Neural progenitor cell (in vitro differentiated cells): ENCODE measurements at regions not wholly inside any gene's neighbourhood (a gene's known extent, or its start where the extent isn't known, plus 50 kb on each side); places are given as distances from the start of the nearest gene placed in this dataset.
A peak's percentile ranks its signal among the peaks of the same experiment; 100 is the strongest.
"Not testable (repeated sequence)": the region's sequence is repeated elsewhere in the genome, so short reads cannot be mapped to it uniquely, and the experiment has no call there.

Experiments
- DNase-seq: peaks from one replicate; pipeline ENCODE4 v3.0.0-alpha.2; 2016; ENCODE audit warnings: low spot score
- H2AFZ ChIP-seq: fragments of 200-600 bp; sonication (generic); replicated peaks from 2 replicates; pipeline ENCODE4 v1.6.1; 2016; ENCODE audit warnings: antibody characterized with exemption
- H3F3A ChIP-seq: fragments of 200-600 bp; sonication (generic); 2 replicates; pipeline ENCODE4 v1.6.1; 2016; ENCODE audit warnings: antibody characterized with exemption, low read depth
- H3K27ac ChIP-seq: fragments of 200-600 bp; sonication (generic); 2 replicates; pipeline ENCODE4 v1.5.1; 2016; ENCODE audit warnings: mild to moderate bottlenecking
- H3K27me3 ChIP-seq: fragments of 200-600 bp; sonication (generic); 2 replicates; pipeline ENCODE4 v1.6.1; 2016; ENCODE audit warnings: mild to moderate bottlenecking, moderate library complexity
- H3K36me3 ChIP-seq: fragments of 200-600 bp; sonication (generic); 2 replicates; pipeline ENCODE4 v1.5.1; 2016
- H3K4me1 ChIP-seq: fragments of 200-600 bp; sonication (generic); 2 replicates; pipeline ENCODE4 v1.6.1; 2016; ENCODE audit warnings: mixed run types
- H3K4me2 ChIP-seq: fragments of 200-600 bp; sonication (generic); 2 replicates; pipeline ENCODE4 v1.6.1; 2016
- H3K4me3 ChIP-seq: fragments of 200-600 bp; sonication (generic); 2 replicates; pipeline ENCODE4 v1.5.1; 2016
- H3K79me2 ChIP-seq: fragments of 200-600 bp; sonication (generic); 2 replicates; pipeline ENCODE4 v1.6.1; 2016; ENCODE audit warnings: low read depth
- H3K9ac ChIP-seq: fragments of 200-600 bp; sonication (generic); 2 replicates; pipeline ENCODE4 v1.6.1; 2016
- H3K9me3 ChIP-seq: fragments of 200-600 bp; sonication (generic); 2 replicates; pipeline ENCODE4 v1.5.1; 2016; ENCODE audit warnings: low read depth
- H4K20me1 ChIP-seq: fragments of 200-600 bp; sonication (generic); 2 replicates; pipeline ENCODE4 v1.6.1; 2016; ENCODE audit warnings: low read depth
- H3K27ac Mint-ChIP-seq: 3 replicates; pipeline ENCODE4 v1.8.0; 2021; ENCODE audit warnings: mixed read lengths
- H3K27me3 Mint-ChIP-seq: 2 replicates; pipeline ENCODE4 v1.8.0; 2022; ENCODE audit warnings: low read depth, mild to moderate bottlenecking, inconsistent platforms, moderate library complexity, mixed read lengths; ENCODE audit not compliant: insufficient read depth
- H3K36me3 Mint-ChIP-seq: 3 replicates; pipeline ENCODE4 v1.8.0; 2021; ENCODE audit warnings: mixed read lengths
- H3K4me1 Mint-ChIP-seq: 3 replicates; pipeline ENCODE4 v1.8.0; 2021; ENCODE audit warnings: mixed read lengths
- H3K4me3 Mint-ChIP-seq: 3 replicates; pipeline ENCODE4 v1.8.0; 2021; ENCODE audit warnings: mild to moderate bottlenecking, moderate library complexity, mixed read lengths
- H3K9me3 Mint-ChIP-seq: 3 replicates; pipeline ENCODE4 v1.8.0; 2020; ENCODE audit warnings: mixed read lengths
- EZH2 ChIP-seq: fragments of 200-600 bp; sonication (generic); IDR thresholded peaks from 2 replicates; pipeline ENCODE4 v1.6.1; 2017; ENCODE audit warnings: antibody characterized with exemption, mild to moderate bottlenecking, moderate library complexity
- EZH2phosphoT487 ChIP-seq: fragments of 200-600 bp; sonication (generic); IDR thresholded peaks from 2 replicates; pipeline ENCODE4 v1.6.1; 2017; ENCODE audit warnings: antibody characterized with exemption
- TF ChIP-seq, protein P1 (sequence below): fragments of 200-600 bp; sonication (generic); IDR thresholded peaks from 2 replicates; pipeline ENCODE4 v1.5.1; 2017; ENCODE audit warnings: antibody characterized with exemption, mild to moderate bottlenecking

DNA sequence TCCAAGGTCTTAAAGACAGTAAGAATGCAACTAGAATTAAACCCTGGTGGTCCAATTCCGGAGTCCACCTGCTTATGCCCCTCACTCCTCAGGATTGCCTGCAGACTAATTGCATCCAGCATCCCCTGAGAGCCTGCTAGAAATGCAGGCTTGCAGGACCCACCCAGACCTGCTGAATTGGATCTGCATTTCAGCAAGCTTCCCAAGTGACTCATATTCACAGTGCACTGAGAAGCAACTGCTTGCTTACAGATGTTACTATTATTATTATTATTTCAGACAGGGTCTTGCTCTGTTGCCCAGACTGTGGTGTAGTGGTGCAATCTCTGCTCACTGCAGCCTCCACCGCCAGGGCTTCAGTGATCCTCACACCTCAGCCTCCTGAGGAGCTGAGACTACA is 83.5 kb upstream of the VGLL4 start:
- H3K4me3 ChIP-seq: no peak overlapping the region
- no peaks in the 10 kb centered on the region for H3K79me2 ChIP-seq
- no peak overlapping the region for H3K4me2 ChIP-seq
- H3F3A ChIP-seq: peaks cover 2% of the 10 kb centered on the region
- H4K20me1 ChIP-seq: no peaks in the 10 kb centered on the region
- no peaks in the 10 kb centered on the region for H3K36me3 Mint-ChIP-seq
- H3K9ac ChIP-seq: no peak overlapping the region
- H3K9me3 ChIP-seq: no peaks in the 10 kb centered on the region
- H3K27me3 ChIP-seq: peaks cover 18% of the 10 kb centered on the region
- H3K4me1 Mint-ChIP-seq: peaks cover under 1% of the 10 kb centered on the region
- no peaks in the 10 kb centered on the region for H3K36me3 ChIP-seq
- peaks cover 16% of the 10 kb centered on the region for H3K27me3 Mint-ChIP-seq
- no peak overlapping the region for H3K27ac ChIP-seq
- no peaks in the 10 kb centered on the region for H3K4me1 ChIP-seq
- H3K9me3 Mint-ChIP-seq: no peaks in the 10 kb centered on the region
- H3K27ac Mint-ChIP-seq: no peak overlapping the region
- TF ChIP-seq, protein P1, sequence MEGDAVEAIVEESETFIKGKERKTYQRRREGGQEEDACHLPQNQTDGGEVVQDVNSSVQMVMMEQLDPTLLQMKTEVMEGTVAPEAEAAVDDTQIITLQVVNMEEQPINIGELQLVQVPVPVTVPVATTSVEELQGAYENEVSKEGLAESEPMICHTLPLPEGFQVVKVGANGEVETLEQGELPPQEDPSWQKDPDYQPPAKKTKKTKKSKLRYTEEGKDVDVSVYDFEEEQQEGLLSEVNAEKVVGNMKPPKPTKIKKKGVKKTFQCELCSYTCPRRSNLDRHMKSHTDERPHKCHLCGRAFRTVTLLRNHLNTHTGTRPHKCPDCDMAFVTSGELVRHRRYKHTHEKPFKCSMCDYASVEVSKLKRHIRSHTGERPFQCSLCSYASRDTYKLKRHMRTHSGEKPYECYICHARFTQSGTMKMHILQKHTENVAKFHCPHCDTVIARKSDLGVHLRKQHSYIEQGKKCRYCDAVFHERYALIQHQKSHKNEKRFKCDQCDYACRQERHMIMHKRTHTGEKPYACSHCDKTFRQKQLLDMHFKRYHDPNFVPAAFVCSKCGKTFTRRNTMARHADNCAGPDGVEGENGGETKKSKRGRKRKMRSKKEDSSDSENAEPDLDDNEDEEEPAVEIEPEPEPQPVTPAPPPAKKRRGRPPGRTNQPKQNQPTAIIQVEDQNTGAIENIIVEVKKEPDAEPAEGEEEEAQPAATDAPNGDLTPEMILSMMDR: no peak
- TF ChIP-seq EZH2phosphoT487 (no peak), EZH2 (no peak)
- H3K4me3 Mint-ChIP-seq: no peak overlapping the region
- no peak for DNase-seq
- H2AFZ ChIP-seq: no peak overlapping the region

DNA sequence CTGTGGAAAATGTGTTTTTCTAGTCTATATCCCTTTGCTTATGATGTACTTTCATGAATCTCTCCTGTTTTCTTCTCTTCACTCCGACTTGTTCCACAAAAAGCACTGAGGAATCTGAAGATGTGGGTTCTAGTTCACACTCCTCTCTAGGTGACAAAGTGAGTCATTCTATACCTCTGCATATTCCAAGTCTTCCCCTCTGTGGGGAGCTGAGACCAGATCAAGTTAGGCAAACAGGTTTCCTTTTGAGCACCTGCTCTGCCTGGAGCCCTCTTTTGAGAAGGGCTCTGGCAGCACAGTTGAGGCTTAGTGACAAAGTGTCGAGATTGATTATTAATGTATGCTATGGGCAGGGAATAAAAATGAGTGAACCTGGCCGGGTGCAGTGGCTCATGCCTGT is 82.4 kb upstream of the VGLL4 start:
- H2AFZ ChIP-seq: no peak overlapping the region
- H3K27me3 ChIP-seq: peaks cover 23% of the 10 kb centered on the region
- H3F3A ChIP-seq: peaks cover 12% of the 10 kb centered on the region
- H3K9ac ChIP-seq: no peak overlapping the region
- H3K4me3 ChIP-seq: no peak overlapping the region
- Mint-ChIP-seq H3K27ac (no peak overlapping the region), H3K4me1 (peaks cover 6% of the 10 kb centered on the region), H3K27me3 (peaks cover 17% of the 10 kb centered on the region), H3K36me3 (no peaks in the 10 kb centered on the region), H3K4me3 (no peak overlapping the region), H3K9me3 (no peaks in the 10 kb centered on the region)
- no peaks in the 10 kb centered on the region for H4K20me1 ChIP-seq
- no peak overlapping the region for H3K27ac ChIP-seq
- H3K4me2 ChIP-seq: no peak overlapping the region
- no peak for DNase-seq
- no peak for TF ChIP-seq EZH2
- no peak for TF ChIP-seq EZH2phosphoT487
- TF ChIP-seq, protein P1: no peak
- H3K79me2 ChIP-seq: no peaks in the 10 kb centered on the region
- H3K36me3 ChIP-seq: no peaks in the 10 kb centered on the region
- no peaks in the 10 kb centered on the region for H3K9me3 ChIP-seq
- H3K4me1 ChIP-seq: peaks cover 4% of the 10 kb centered on the region

DNA sequence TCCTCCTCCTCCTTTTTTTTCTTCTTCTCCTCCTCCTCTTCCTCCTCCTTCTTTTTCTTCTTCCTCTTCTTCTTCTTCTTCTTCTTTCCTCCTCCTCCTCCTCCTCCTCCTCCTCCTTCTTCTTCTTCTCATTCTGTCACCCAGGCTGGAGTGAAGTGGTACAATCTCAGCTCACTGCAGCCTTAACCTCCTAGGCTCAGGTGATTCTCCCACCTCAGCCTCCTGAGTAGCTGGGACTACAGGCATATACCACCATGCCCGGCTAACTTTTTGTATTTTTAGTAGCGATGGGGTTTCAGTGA is 81.6 kb upstream of the VGLL4 start:
- not testable (repeated sequence) for H3K4me3 Mint-ChIP-seq, H2AFZ ChIP-seq, H3K4me3 ChIP-seq, DNase-seq, H3K9me3 ChIP-seq, H3K79me2 ChIP-seq, H3K27ac ChIP-seq, H3K27ac Mint-ChIP-seq, H3K9ac ChIP-seq, H3K4me2 ChIP-seq, H3K9me3 Mint-ChIP-seq, H3K36me3 Mint-ChIP-seq, H4K20me1 ChIP-seq, H3K36me3 ChIP-seq
- Mint-ChIP-seq H3K27me3 (peaks cover 25% of the 10 kb centered on the region), H3K4me1 (peaks cover 15% of the 10 kb centered on the region)
- peaks cover 10% of the 10 kb centered on the region for H3K4me1 ChIP-seq
- H3F3A ChIP-seq: peaks cover 21% of the 10 kb centered on the region
- peaks cover 31% of the 10 kb centered on the region for H3K27me3 ChIP-seq

DNA sequence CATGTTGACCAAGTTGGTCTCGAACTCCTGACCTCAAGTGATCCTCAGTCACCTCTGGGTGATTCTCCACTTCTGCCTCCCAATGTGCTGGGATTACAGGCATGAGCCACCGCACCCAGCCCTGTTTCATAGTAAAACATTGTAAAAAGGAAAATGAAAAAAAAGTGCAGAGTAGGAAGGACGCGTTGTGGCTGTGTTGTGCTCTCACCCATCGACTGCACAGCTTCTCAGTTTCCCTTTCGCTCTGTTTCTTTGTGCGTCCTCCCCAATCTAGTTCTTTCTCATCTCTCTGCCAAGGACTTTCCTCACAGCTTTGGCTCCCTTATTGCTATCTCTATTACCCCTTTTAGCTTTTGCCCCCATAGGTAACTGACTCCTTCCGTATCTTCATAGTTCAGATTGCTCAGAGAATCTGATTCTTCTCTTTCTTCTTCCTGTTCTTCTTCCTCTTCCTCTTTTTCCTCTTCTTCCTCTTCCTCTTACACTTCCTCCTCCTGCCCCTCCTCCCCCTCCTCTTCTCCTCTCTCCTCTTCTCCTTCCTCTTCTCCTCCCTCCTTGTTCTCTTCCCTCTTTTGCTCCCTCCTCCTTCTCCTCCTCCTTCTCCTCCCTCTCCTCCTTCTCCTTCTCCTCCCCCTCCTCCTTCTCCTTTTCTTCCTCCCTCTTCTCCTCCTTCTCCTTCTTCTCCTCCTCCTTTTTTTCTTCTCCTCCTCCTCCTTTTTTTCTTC is 81.1 kb upstream of the VGLL4 start:
- H3K9me3 ChIP-seq: no peaks in the 10 kb centered on the region
- no peaks in the 10 kb centered on the region for H3K36me3 ChIP-seq
- H3K4me1 ChIP-seq: peaks cover 10% of the 10 kb centered on the region
- Mint-ChIP-seq H3K4me1 (peaks cover 15% of the 10 kb centered on the region), H3K27ac (peak overlapping the region; percentile 55), H3K9me3 (no peaks in the 10 kb centered on the region), H3K4me3 (no peak overlapping the region), H3K36me3 (no peaks in the 10 kb centered on the region), H3K27me3 (peaks cover 26% of the 10 kb centered on the region)
- H3K79me2 ChIP-seq: no peaks in the 10 kb centered on the region
- no peak overlapping the region for H3K4me3 ChIP-seq
- peaks cover 26% of the 10 kb centered on the region for H3F3A ChIP-seq
- no peaks in the 10 kb centered on the region for H4K20me1 ChIP-seq
- no peak overlapping the region for H3K9ac ChIP-seq
- no peak overlapping the region for H3K27ac ChIP-seq
- H2AFZ ChIP-seq: no peak overlapping the region
- no peak overlapping the region for H3K4me2 ChIP-seq
- DNase-seq: no peak
- no peak for TF ChIP-seq EZH2
- H3K27me3 ChIP-seq: peaks cover 36% of the 10 kb centered on the region
